Osteocyte (in vitro differentiated cells): ENCODE measurements at regions not wholly inside any gene's neighbourhood (a gene's known extent, or its start where the extent isn't known, plus 50 kb on each side); places are given as distances from the start of the nearest gene placed in this dataset.

Source experiments
- DNase-seq: peaks from one replicate; pipeline ENCODE4 v3.0.0; 2021; ENCODE audit warnings: mixed read lengths; ENCODE audit not compliant: unreplicated experiment; ENCODE audit errors: extremely low spot score
- H3K27ac Mint-ChIP-seq: one replicate; pipeline ENCODE4 v1.8.0; 2021; ENCODE audit warnings: mild to moderate bottlenecking, mixed read lengths; ENCODE audit not compliant: unreplicated experiment
- H3K27me3 Mint-ChIP-seq: one replicate; pipeline ENCODE4 v1.8.0; 2021; ENCODE audit warnings: mixed read lengths; ENCODE audit not compliant: unreplicated experiment
- H3K36me3 Mint-ChIP-seq: one replicate; pipeline ENCODE4 v1.8.0; 2021; ENCODE audit warnings: mixed read lengths; ENCODE audit not compliant: unreplicated experiment
- H3K4me1 Mint-ChIP-seq: one replicate; pipeline ENCODE4 v1.8.0; 2021; ENCODE audit warnings: mixed read lengths; ENCODE audit not compliant: unreplicated experiment
- H3K4me3 Mint-ChIP-seq: one replicate; pipeline ENCODE4 v1.8.0; 2021; ENCODE audit warnings: mild to moderate bottlenecking, moderate library complexity, mixed read lengths; ENCODE audit not compliant: unreplicated experiment
- H3K9me3 Mint-ChIP-seq: one replicate; pipeline ENCODE4 v1.8.0; 2021; ENCODE audit warnings: mixed read lengths; ENCODE audit not compliant: unreplicated experiment
- CTCF ChIP-seq: fragments of 200-600 bp; sonication (generic); IDR thresholded peaks from 2 replicates; pipeline ENCODE4 v1.5.0; 2021; ENCODE audit warnings: antibody characterized with exemption, mild to moderate bottlenecking, moderate library complexity

GRCh38 chr5:125415126-125415525 lies 668.7 kb upstream of the ZNF608 start:
- Mint-ChIP-seq H3K4me3 (no peak overlapping the region), H3K9me3 (no peaks in the 10 kb centered on the region), H3K36me3 (no peaks in the 10 kb centered on the region), H3K4me1 (peaks cover 42% of the 10 kb centered on the region), H3K27me3 (no peaks in the 10 kb centered on the region), H3K27ac (no peak overlapping the region)
- no peak for TF ChIP-seq CTCF
- DNase-seq: no peak

GRCh38 chr5:125416055-125416454 lies 669.6 kb upstream of the ZNF608 start:
- TF ChIP-seq CTCF: no peak
- Mint-ChIP-seq H3K27ac (no peak overlapping the region), H3K4me3 (no peak overlapping the region), H3K27me3 (no peaks in the 10 kb centered on the region), H3K36me3 (no peaks in the 10 kb centered on the region), H3K4me1 (peaks cover 33% of the 10 kb centered on the region), H3K9me3 (no peaks in the 10 kb centered on the region)
- no peak for DNase-seq

GRCh38 chr5:125421006-125421405 lies 674.6 kb upstream of the ZNF608 start:
- Mint-ChIP-seq H3K27ac (no peak overlapping the region), H3K9me3 (no peaks in the 10 kb centered on the region), H3K4me3 (no peak overlapping the region), H3K27me3 (no peaks in the 10 kb centered on the region), H3K36me3 (no peaks in the 10 kb centered on the region), H3K4me1 (peaks cover 18% of the 10 kb centered on the region)
- no peak for DNase-seq
- no peak for TF ChIP-seq CTCF

- DNase-seq: no peak
- Mint-ChIP-seq H3K27me3 (no peaks in the 10 kb centered on the region), H3K4me3 (no peak overlapping the region), H3K9me3 (no peaks in the 10 kb centered on the region), H3K27ac (no peak overlapping the region), H3K36me3 (no peaks in the 10 kb centered on the region), H3K4me1 (peaks cover 18% of the 10 kb centered on the region)
- no peak for TF ChIP-seq CTCF
These were observed 675.9 kb upstream of the ZNF608 start for GRCh38 chr5:125422342-125422741.

GRCh38 chr5:125424402-125425141 lies 678.1 kb upstream of the ZNF608 start:
- H3K36me3 Mint-ChIP-seq: peaks cover 7% of the 10 kb centered on the region
- H3K9me3 Mint-ChIP-seq: peaks cover 10% of the 10 kb centered on the region
- no peak for TF ChIP-seq CTCF
- no peaks in the 10 kb centered on the region for H3K27me3 Mint-ChIP-seq
- peaks cover 18% of the 10 kb centered on the region for H3K4me1 Mint-ChIP-seq
- no peak for DNase-seq
- H3K4me3 Mint-ChIP-seq: no peak overlapping the region
- no peak overlapping the region for H3K27ac Mint-ChIP-seq
